Activated CD4-positive, alpha-beta T cell treated with anti-CD3 and anti-CD28 coated beads for 24 hours (primary cell): ENCODE measurements at regions not wholly inside any gene's neighbourhood (a gene's known extent, or its start where the extent isn't known, plus 50 kb on each side); places are given as distances from the start of the nearest gene placed in this dataset.
"Not testable (repeated sequence)": the region's sequence is repeated elsewhere in the genome, so short reads cannot be mapped to it uniquely, and the experiment has no call there.

Source experiments
- DNase-seq, 2 donors: peaks; one replicate each; pipeline ENCODE4 v3.0.0-alpha.2; 2020; ENCODE audit warnings: low read depth in 2 of 2

GRCh38 chr9:2496934-2497333 lies 124.7 kb upstream of the VLDLR start:
- no peak for DNase-seq

- no peak for DNase-seq
These were observed 123.8 kb upstream of the VLDLR start for GRCh38 chr9:2497666-2498400.

- DNase-seq: no peak
These were observed 119.4 kb upstream of the VLDLR start for GRCh38 chr9:2502210-2502609.

- no peak for DNase-seq
These were observed 118.8 kb upstream of the VLDLR start for GRCh38 chr9:2502760-2503159.

- DNase-seq: no peak
These were observed 115.3 kb upstream of the VLDLR start for GRCh38 chr9:2506321-2506720.

- no peak for DNase-seq
These were observed 98.0 kb upstream of the VLDLR start for GRCh38 chr9:2523591-2523990.

- no peak for DNase-seq
These were observed 97.0 kb upstream of the VLDLR start for GRCh38 chr9:2524601-2525000.

GRCh38 chr9:2525147-2525546 lies 96.4 kb upstream of the VLDLR start:
- DNase-seq: no peak

- DNase-seq: no peak
These were observed 95.3 kb upstream of the VLDLR start for GRCh38 chr9:2526071-2526828.

GRCh38 chr9:2531481-2531880 lies 90.1 kb upstream of the VLDLR start:
- no peak for DNase-seq

GRCh38 chr9:2536511-2536910 lies 85.1 kb upstream of the VLDLR start:
- DNase-seq: no peak

GRCh38 chr9:2545881-2546490 lies 75.6 kb upstream of the VLDLR start:
- no peak for DNase-seq

- DNase-seq: not testable (repeated sequence)
These were observed 65.5 kb upstream of the VLDLR start for GRCh38 chr9:2555899-2556600.

GRCh38 chr9:2557693-2558092 lies 63.9 kb upstream of the VLDLR start:
- DNase-seq: no peak

- no peak for DNase-seq
These were observed 62.1 kb upstream of the VLDLR start for GRCh38 chr9:2559192-2560152.

GRCh38 chr9:2560180-2560579 lies 61.4 kb upstream of the VLDLR start:
- no peak for DNase-seq

GRCh38 chr9:2565676-2566340 lies 55.8 kb upstream of the VLDLR start:
- no peak for DNase-seq

GRCh38 chr9:2567922-2568321 lies 53.7 kb upstream of the VLDLR start:
- no peak for DNase-seq

GRCh38 chr9:2568689-2569088 lies 52.9 kb upstream of the VLDLR start:
- DNase-seq: no peak

GRCh38 chr9:2570615-2571479 lies 50.7 kb upstream of the VLDLR start:
- peak in 1 of 2 donors; percentile 1 for DNase-seq
